SU-DHL-6 (cell line): ENCODE measurements at regions not wholly inside any gene's neighbourhood (a gene's known extent, or its start where the extent isn't known, plus 50 kb on each side); places are given as distances from the start of the nearest gene placed in this dataset.

ENCODE experiments used
- H2AFZ ChIP-seq: fragments of 200-600 bp; sonication (generic); 2 replicates; pipeline ENCODE4 v1.6.1; 2014; ENCODE audit warnings: low read depth, mild to moderate bottlenecking, moderate library complexity, mixed read lengths, antibody characterized with exemption, low read length; ENCODE audit not compliant: severe bottlenecking
- H3F3A ChIP-seq: fragments of 200-600 bp; shearing (Covaris generic); 2 replicates; pipeline ENCODE4 v1.6.0; 2016; ENCODE audit warnings: antibody characterized with exemption, mild to moderate bottlenecking; ENCODE audit not compliant: insufficient read depth
- H3K27ac ChIP-seq: fragments of 200-600 bp; sonication (generic); 2 replicates; pipeline ENCODE4 v1.5.1; 2016; ENCODE audit warnings: low read depth, mild to moderate bottlenecking, low read length, moderate library complexity, mixed read lengths
- H3K27me3 ChIP-seq: fragments of 200-600 bp; sonication (generic), shearing (Covaris generic); 2 replicates; pipeline ENCODE4 v1.6.0; 2014; ENCODE audit warnings: mild to moderate bottlenecking, low read length
- H3K36me3 ChIP-seq: fragments of 200-600 bp; sonication (generic); 2 replicates; pipeline ENCODE4 v1.6.1; 2014; ENCODE audit warnings: mild to moderate bottlenecking, low read length, mixed read lengths
- H3K4me2 ChIP-seq: fragments of 300-600, 200-600 bp; shearing (Covaris generic), sonication (generic); 2 replicates; pipeline ENCODE4 v1.6.0; 2014; ENCODE audit warnings: low read length, low read depth, mild to moderate bottlenecking; ENCODE audit not compliant: poor library complexity, severe bottlenecking
- H3K4me3 ChIP-seq: fragments of 200-600 bp; sonication (generic); 2 replicates; pipeline ENCODE4 v1.5.1; 2014; ENCODE audit warnings: antibody characterized with exemption, low read length, mild to moderate bottlenecking, mixed read lengths; ENCODE audit not compliant: insufficient read depth, poor library complexity, severe bottlenecking
- H3K79me2 ChIP-seq: fragments of 200-600 bp; sonication (generic); 2 replicates; pipeline ENCODE4 v1.6.1; 2014; ENCODE audit warnings: mild to moderate bottlenecking, low read length, moderate library complexity; ENCODE audit not compliant: insufficient read depth
- H3K9ac ChIP-seq: fragments of 200-600 bp; sonication (generic); 2 replicates; pipeline ENCODE4 v1.7.0; 2014; ENCODE audit warnings: mild to moderate bottlenecking, low read length
- H3K9me2 ChIP-seq: fragments of 200-600 bp; sonication (generic); replicated peaks from 2 replicates; pipeline ENCODE4 v1.6.1; 2014; ENCODE audit warnings: low read length; ENCODE audit not compliant: insufficient read depth
- H3K9me3 ChIP-seq: fragments of 200-600 bp; sonication (generic); 2 replicates; pipeline ENCODE4 v1.6.1; 2014; ENCODE audit warnings: low read length, mixed read lengths; ENCODE audit not compliant: insufficient read depth
- H4K20me1 ChIP-seq: fragments of 200-600 bp; sonication (generic); 2 replicates; pipeline ENCODE4 v1.6.1; 2014; ENCODE audit warnings: low read depth, mild to moderate bottlenecking, antibody characterized with exemption, low read length, moderate library complexity, mixed read lengths
- EZH2phosphoT487 ChIP-seq: fragments of 200-600 bp; sonication (generic), shearing (Covaris generic); conservative IDR thresholded peaks from 2 replicates; pipeline ENCODE4 v1.6.1; 2018; ENCODE audit warnings: mild to moderate bottlenecking, antibody characterized with exemption, low read length, moderate library complexity, mixed read lengths
- TF ChIP-seq, protein P1 (sequence below): fragments of 200-600 bp; sonication (generic); IDR thresholded peaks from one replicate; pipeline ENCODE4 v1.5.1; 2017; ENCODE audit warnings: antibody characterized with exemption, mild to moderate bottlenecking, low read length, moderate library complexity; ENCODE audit not compliant: insufficient read depth, poor library complexity, severe bottlenecking

DNA sequence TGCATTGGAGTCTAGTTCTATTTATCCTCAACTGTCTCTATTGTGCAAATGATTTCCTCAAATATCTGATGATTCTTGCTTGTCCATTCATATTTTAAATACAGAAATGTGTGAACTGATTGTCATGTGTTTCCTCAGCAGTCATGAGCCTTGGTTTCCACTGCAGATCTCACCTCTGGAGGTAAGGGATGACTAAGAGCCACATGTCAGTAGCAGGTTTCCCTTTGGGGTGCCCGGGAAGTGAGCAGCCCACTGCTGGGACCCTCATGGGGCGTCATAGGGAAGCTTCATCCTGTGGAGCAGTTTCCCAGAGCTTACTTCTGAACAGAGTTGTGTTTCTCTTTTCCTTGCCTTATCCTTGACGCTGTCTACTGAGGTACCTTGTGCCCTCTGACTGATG, 149.2 kb upstream of the TOPAZ1 start:
- Histone ChIP-seq H3K27me3 (no peaks in the 10 kb centered on the region), H2AFZ (no peak overlapping the region), H3F3A (no peaks in the 10 kb centered on the region), H3K36me3 (no peaks in the 10 kb centered on the region), H3K9ac (no peak overlapping the region), H3K4me2 (no peak overlapping the region), H3K9me3 (no peaks in the 10 kb centered on the region), H4K20me1 (no peaks in the 10 kb centered on the region), H3K27ac (no peak overlapping the region), H3K9me2 (no peaks in the 10 kb centered on the region), H3K4me3 (no peak overlapping the region), H3K79me2 (peaks cover 26% of the 10 kb centered on the region)
- TF ChIP-seq EZH2phosphoT487 = no peak
- TF ChIP-seq, protein P1, sequence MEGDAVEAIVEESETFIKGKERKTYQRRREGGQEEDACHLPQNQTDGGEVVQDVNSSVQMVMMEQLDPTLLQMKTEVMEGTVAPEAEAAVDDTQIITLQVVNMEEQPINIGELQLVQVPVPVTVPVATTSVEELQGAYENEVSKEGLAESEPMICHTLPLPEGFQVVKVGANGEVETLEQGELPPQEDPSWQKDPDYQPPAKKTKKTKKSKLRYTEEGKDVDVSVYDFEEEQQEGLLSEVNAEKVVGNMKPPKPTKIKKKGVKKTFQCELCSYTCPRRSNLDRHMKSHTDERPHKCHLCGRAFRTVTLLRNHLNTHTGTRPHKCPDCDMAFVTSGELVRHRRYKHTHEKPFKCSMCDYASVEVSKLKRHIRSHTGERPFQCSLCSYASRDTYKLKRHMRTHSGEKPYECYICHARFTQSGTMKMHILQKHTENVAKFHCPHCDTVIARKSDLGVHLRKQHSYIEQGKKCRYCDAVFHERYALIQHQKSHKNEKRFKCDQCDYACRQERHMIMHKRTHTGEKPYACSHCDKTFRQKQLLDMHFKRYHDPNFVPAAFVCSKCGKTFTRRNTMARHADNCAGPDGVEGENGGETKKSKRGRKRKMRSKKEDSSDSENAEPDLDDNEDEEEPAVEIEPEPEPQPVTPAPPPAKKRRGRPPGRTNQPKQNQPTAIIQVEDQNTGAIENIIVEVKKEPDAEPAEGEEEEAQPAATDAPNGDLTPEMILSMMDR = no peak

DNA sequence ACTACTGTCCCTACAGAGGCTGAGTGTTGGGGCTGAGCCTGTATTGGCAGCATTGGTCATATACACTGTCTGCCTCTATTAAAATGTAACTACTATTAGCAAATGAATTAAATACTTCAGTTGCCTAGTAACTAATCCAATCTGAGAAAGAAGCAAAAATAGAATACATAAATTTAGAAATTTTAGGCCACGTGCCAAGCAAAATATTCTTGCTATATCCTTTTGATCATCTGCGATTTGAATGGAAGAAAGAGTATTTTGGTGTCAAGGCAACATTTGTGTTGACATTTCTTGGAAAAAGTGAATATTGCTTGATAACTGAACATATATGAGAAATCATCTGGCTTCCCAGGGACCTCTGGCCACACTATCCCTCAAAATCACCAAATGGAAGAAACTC, 148.2 kb upstream of the TOPAZ1 start:
- no peak overlapping the region for H3K4me2 ChIP-seq
- H3K9me2 ChIP-seq = no peaks in the 10 kb centered on the region
- no peak overlapping the region for H2AFZ ChIP-seq
- H3K9me3 ChIP-seq = no peaks in the 10 kb centered on the region
- no peaks in the 10 kb centered on the region for H4K20me1 ChIP-seq
- no peak overlapping the region for H3K27ac ChIP-seq
- H3K27me3 ChIP-seq = no peaks in the 10 kb centered on the region
- no peaks in the 10 kb centered on the region for H3K36me3 ChIP-seq
- TF ChIP-seq, protein P1 = no peak
- no peak for TF ChIP-seq EZH2phosphoT487
- peaks cover 23% of the 10 kb centered on the region for H3K79me2 ChIP-seq
- no peak overlapping the region for H3K9ac ChIP-seq
- no peaks in the 10 kb centered on the region for H3F3A ChIP-seq
- H3K4me3 ChIP-seq = no peak overlapping the region

GRCh38 chr3:44098656-44099415, 142.8 kb upstream of the TOPAZ1 start:
- Histone ChIP-seq H2AFZ (no peak overlapping the region), H3K27ac (no peak overlapping the region)
- TF ChIP-seq, protein P1 = no peak
- no peak for TF ChIP-seq EZH2phosphoT487

More at GRCh38 chr3:44098656-44099415, 142.8 kb upstream of the TOPAZ1 start:
- no peak overlapping the region for H3K4me2 ChIP-seq
- no peaks in the 10 kb centered on the region for H3K9me3 ChIP-seq
- H3K36me3 ChIP-seq = no peaks in the 10 kb centered on the region
- H3K4me3 ChIP-seq = no peak overlapping the region
- no peaks in the 10 kb centered on the region for H3K27me3 ChIP-seq
- no peak overlapping the region for H3K9ac ChIP-seq
- no peaks in the 10 kb centered on the region for H3F3A ChIP-seq
- H3K79me2 ChIP-seq = no peaks in the 10 kb centered on the region
- H3K9me2 ChIP-seq = no peaks in the 10 kb centered on the region
- no peaks in the 10 kb centered on the region for H4K20me1 ChIP-seq
